Astrocyte (in vitro differentiated cells and primary cell): ENCODE measurements at regions not wholly inside any gene's neighbourhood (a gene's known extent, or its start where the extent isn't known, plus 50 kb on each side); places are given as distances from the start of the nearest gene placed in this dataset.

Source experiments
- DNase-seq: peaks from one replicate; pipeline ENCODE4 v3.0.0-alpha.2; 2010; ENCODE audit warnings: low read depth
- FAIRE-seq: peaks from 2 replicates; lab custom pipeline; 2011; peaks lifted over from hg19 to GRCh38; lab: Jason Lieb, UNC
- H2AFZ ChIP-seq: 2 replicates; pipeline ENCODE4 v1.6.0; 2012; ENCODE audit warnings: low read depth, low read length, inconsistent platforms
- H3K27ac ChIP-seq: 2 replicates; pipeline ENCODE4 v1.5.1; 2011; ENCODE audit warnings: low read depth, low read length, inconsistent platforms
- H3K27me3 ChIP-seq: 2 replicates; pipeline ENCODE4 v1.6.0; 2011; ENCODE audit warnings: low read length, inconsistent platforms; ENCODE audit not compliant: insufficient read depth
- H3K36me3 ChIP-seq: 2 replicates; pipeline ENCODE4 v1.5.1; 2011; ENCODE audit warnings: low read length, inconsistent platforms; ENCODE audit not compliant: insufficient read depth
- H3K4me1 ChIP-seq: 2 replicates; pipeline ENCODE4 v1.5.1; 2011; ENCODE audit warnings: low read length, inconsistent platforms; ENCODE audit not compliant: insufficient read depth
- H3K4me2 ChIP-seq: 2 replicates; pipeline ENCODE4 v1.6.0; 2012; ENCODE audit warnings: low read length, inconsistent platforms
- H3K4me3 ChIP-seq: 2 replicates; pipeline ENCODE4 v1.5.1; 2011; ENCODE audit warnings: low read depth, mild to moderate bottlenecking, low read length, inconsistent platforms; ENCODE audit not compliant: insufficient read depth
- H3K79me2 ChIP-seq: 2 replicates; pipeline ENCODE4 v1.6.0; 2012; ENCODE audit warnings: mild to moderate bottlenecking, low read length, inconsistent platforms; ENCODE audit not compliant: insufficient read depth
- H3K9ac ChIP-seq: 2 replicates; pipeline ENCODE4 v1.6.0; 2012; ENCODE audit warnings: mild to moderate bottlenecking, low read length, inconsistent platforms
- H3K9me3 ChIP-seq: 2 replicates; pipeline ENCODE4 v1.5.1; 2012; ENCODE audit warnings: low read depth, mild to moderate bottlenecking, low read length, inconsistent platforms; ENCODE audit not compliant: insufficient read depth
- H4K20me1 ChIP-seq: 2 replicates; pipeline ENCODE4 v1.6.0; 2012; ENCODE audit warnings: low read length, inconsistent platforms; ENCODE audit not compliant: insufficient read depth
- H3K27ac Mint-ChIP-seq: one replicate; pipeline ENCODE4 v1.8.0; 2021; ENCODE audit warnings: mild to moderate bottlenecking, mixed read lengths; ENCODE audit not compliant: unreplicated experiment
- H3K27me3 Mint-ChIP-seq: one replicate; pipeline ENCODE4 v1.8.0; 2021; ENCODE audit warnings: low read depth, mixed read lengths; ENCODE audit not compliant: unreplicated experiment
- H3K36me3 Mint-ChIP-seq: one replicate; pipeline ENCODE4 v1.8.0; 2021; ENCODE audit warnings: low read depth, mixed read lengths; ENCODE audit not compliant: unreplicated experiment
- H3K4me1 Mint-ChIP-seq: one replicate; pipeline ENCODE4 v1.8.0; 2021; ENCODE audit warnings: low read depth, mixed read lengths; ENCODE audit not compliant: unreplicated experiment
- H3K4me3 Mint-ChIP-seq: one replicate; pipeline ENCODE4 v1.8.0; 2021; ENCODE audit warnings: mild to moderate bottlenecking, moderate library complexity, mixed read lengths; ENCODE audit not compliant: unreplicated experiment
- H3K9me3 Mint-ChIP-seq: one replicate; pipeline ENCODE4 v1.8.0; 2021; ENCODE audit warnings: mild to moderate bottlenecking, mixed read lengths; ENCODE audit not compliant: unreplicated experiment
- CTCF ChIP-seq: IDR thresholded peaks from 2 replicates; pipeline ENCODE4 v1.5.1; 2011; ENCODE audit warnings: low read depth, mild to moderate bottlenecking, inconsistent platforms, low read length, moderate library complexity; ENCODE audit not compliant: insufficient read depth
- EZH2 ChIP-seq: IDR thresholded peaks from 2 replicates; pipeline ENCODE4 v1.6.1; 2012; ENCODE audit warnings: mild to moderate bottlenecking, low read length, inconsistent platforms; ENCODE audit not compliant: insufficient read depth

- H3K4me1 Mint-ChIP-seq: peaks cover 11% of the 10 kb centered on the region
- no peaks in the 10 kb centered on the region for H3K9me3 Mint-ChIP-seq
- no peak overlapping the region for H3K27ac Mint-ChIP-seq
- no peaks in the 10 kb centered on the region for H3K27me3 Mint-ChIP-seq
- H4K20me1 ChIP-seq: no peaks in the 10 kb centered on the region
- no peak overlapping the region for H3K27ac ChIP-seq
- no peak for FAIRE-seq
- H3K27me3 ChIP-seq: no peaks in the 10 kb centered on the region
- H2AFZ ChIP-seq: no peak overlapping the region
- H3K4me2 ChIP-seq: no peak overlapping the region
- no peak overlapping the region for H3K9ac ChIP-seq
- H3K4me3 Mint-ChIP-seq: no peak overlapping the region
- H3K4me3 ChIP-seq: no peak overlapping the region
- no peaks in the 10 kb centered on the region for H3K4me1 ChIP-seq
- TF ChIP-seq CTCF: no peak
- no peak for TF ChIP-seq EZH2
- no peaks in the 10 kb centered on the region for H3K36me3 ChIP-seq
- peak; percentile 30 for DNase-seq
- no peaks in the 10 kb centered on the region for H3K79me2 ChIP-seq
- H3K9me3 ChIP-seq: no peaks in the 10 kb centered on the region
- no peaks in the 10 kb centered on the region for H3K36me3 Mint-ChIP-seq
These were observed 715.5 kb downstream of the GBE1 start for GRCh38 chr3:81045976-81046375.

DNA sequence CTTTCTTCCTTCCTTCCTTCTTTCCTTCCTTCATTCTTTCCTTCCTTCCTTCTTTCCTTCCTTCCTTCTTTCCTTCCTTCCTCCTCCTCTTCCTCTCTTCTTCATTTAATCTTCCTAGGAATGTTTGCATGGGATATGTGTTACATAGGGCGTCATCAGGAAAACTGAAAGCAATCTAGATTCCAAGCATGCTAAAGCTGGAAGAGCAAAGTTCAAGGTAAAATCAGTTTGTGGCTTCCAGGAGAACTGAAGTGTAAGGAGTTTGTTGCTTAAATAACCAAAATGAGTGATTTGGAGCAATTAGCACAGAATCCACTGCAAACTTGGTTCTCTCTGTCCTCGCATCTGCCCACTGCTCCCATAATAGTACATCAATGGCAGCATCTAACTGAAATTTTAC, 716.2 kb downstream of the GBE1 start:
- H3K27me3 ChIP-seq: no peaks in the 10 kb centered on the region
- H3K9me3 ChIP-seq: no peaks in the 10 kb centered on the region
- H3K9me3 Mint-ChIP-seq: no peaks in the 10 kb centered on the region
- H3K36me3 Mint-ChIP-seq: no peaks in the 10 kb centered on the region
- H3K4me2 ChIP-seq: no peak overlapping the region
- H3K9ac ChIP-seq: no peak overlapping the region
- H3K27ac ChIP-seq: no peak overlapping the region
- H3K4me3 Mint-ChIP-seq: no peak overlapping the region
- H4K20me1 ChIP-seq: no peaks in the 10 kb centered on the region
- FAIRE-seq (no peak), DNase-seq (no peak)
- H3K27ac Mint-ChIP-seq: no peak overlapping the region
- no peak overlapping the region for H2AFZ ChIP-seq
- H3K4me3 ChIP-seq: no peak overlapping the region
- H3K4me1 ChIP-seq: no peaks in the 10 kb centered on the region
- TF ChIP-seq CTCF: no peak
- TF ChIP-seq EZH2: no peak
- H3K4me1 Mint-ChIP-seq: peaks cover 11% of the 10 kb centered on the region
- no peaks in the 10 kb centered on the region for H3K36me3 ChIP-seq
- no peaks in the 10 kb centered on the region for H3K79me2 ChIP-seq
- no peaks in the 10 kb centered on the region for H3K27me3 Mint-ChIP-seq

DNA sequence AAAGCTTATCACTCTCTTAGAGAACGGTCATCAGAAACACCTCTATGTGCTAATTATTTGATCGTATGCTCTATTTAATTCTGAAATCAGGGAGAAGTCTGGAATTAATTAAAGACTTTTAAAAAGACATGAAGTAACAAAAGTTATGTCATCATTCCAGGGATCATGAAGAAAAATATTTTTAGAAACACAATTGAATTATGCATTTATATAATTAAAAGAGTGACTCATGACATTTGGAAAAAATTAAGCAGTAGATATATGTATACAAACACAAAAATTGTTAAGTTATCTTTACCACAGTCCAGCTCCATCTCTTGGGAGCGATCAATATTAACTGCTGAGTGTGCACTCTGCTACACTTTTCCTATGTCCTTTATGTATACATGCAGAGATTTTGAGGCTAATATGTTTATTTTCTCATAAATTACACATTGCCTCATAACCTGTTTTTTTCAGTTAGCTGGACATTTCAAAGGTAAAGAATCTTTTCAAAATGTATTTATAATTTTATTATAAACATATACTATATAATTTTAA, 717.7 kb downstream of the GBE1 start:
- H3K27ac Mint-ChIP-seq: no peak overlapping the region
- H4K20me1 ChIP-seq: no peaks in the 10 kb centered on the region
- DNase-seq (no peak), FAIRE-seq (no peak)
- H3K27ac ChIP-seq: no peak overlapping the region
- H3K79me2 ChIP-seq: no peaks in the 10 kb centered on the region
- no peak overlapping the region for H3K4me2 ChIP-seq
- no peaks in the 10 kb centered on the region for H3K36me3 ChIP-seq
- TF ChIP-seq CTCF (no peak), EZH2 (no peak)
- peaks cover 11% of the 10 kb centered on the region for H3K4me1 Mint-ChIP-seq
- H3K27me3 ChIP-seq: no peaks in the 10 kb centered on the region
- H3K9me3 Mint-ChIP-seq: no peaks in the 10 kb centered on the region
- H3K36me3 Mint-ChIP-seq: no peaks in the 10 kb centered on the region
- no peak overlapping the region for H3K4me3 ChIP-seq
- no peak overlapping the region for H3K4me3 Mint-ChIP-seq
- no peak overlapping the region for H2AFZ ChIP-seq
- H3K27me3 Mint-ChIP-seq: no peaks in the 10 kb centered on the region
- H3K9me3 ChIP-seq: no peaks in the 10 kb centered on the region
- H3K4me1 ChIP-seq: no peaks in the 10 kb centered on the region
- no peak overlapping the region for H3K9ac ChIP-seq
